ENCODE measurements at regions not wholly inside any gene's neighbourhood (a gene's known extent, or its start where the extent isn't known, plus 50 kb on each side); places are given as distances from the start of the nearest gene placed in this dataset.

DNA sequence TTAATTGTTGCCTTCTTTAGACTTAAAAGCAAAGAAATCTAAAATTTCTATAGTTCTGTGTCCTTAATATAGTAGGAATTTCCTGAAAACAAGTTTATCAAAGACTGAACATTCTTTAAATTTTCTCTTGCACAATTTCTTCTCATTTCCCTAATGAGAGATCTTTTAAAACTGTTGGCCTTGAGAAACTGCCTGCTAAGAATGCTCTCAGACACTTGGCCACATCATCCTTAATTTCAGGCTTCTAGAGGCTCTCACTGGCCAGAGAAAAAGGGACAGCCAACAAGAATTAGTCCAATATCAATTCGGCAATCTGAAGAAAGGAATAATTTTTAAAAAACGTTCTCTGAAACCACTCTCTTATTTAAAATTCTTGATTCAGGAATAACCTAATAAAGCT is 167.0 kb upstream of the CREB1 start:
- Histone ChIP-seq H3K4me1 (replicated peaks; ENCODE audit: insufficient read depth) (0 out of 2 replicates have a peak, but pooled peaks cover 5% of the 10 kb centered on the region), H3K36me3 (ENCODE audit: low read depth) (no peaks in the 10 kb centered on the region), H3K4me3 (no peak overlapping the region), H3K9me3 (ENCODE audit: insufficient read depth, low read depth) (no peaks in the 10 kb centered on the region), H3K79me2 (ENCODE audit: low read depth) (no peaks in the 10 kb centered on the region), H3K27ac (no peak overlapping the region), H3K9me2 (ENCODE audit: insufficient read depth) (no peaks in the 10 kb centered on the region), H3K4me2 (no peak overlapping the region), H3F3A (ENCODE audit: insufficient read depth, low read depth) (no peaks in the 10 kb centered on the region), H4K20me1 (ENCODE audit: insufficient read depth) (no peaks in the 10 kb centered on the region), H2AFZ (no peak overlapping the region), H3K27me3 (ENCODE audit: insufficient read depth, low read depth) (no peaks in the 10 kb centered on the region)
- CTCF ChIA-PET: no interaction called here
- POLR2A ChIA-PET (ENCODE audit: unreplicated experiment): no interaction called here
- BruUV-seq (replicated peaks): no TSS peak
- intact Hi-C loops (cut with micrococcal nuclease; ENCODE audit: unreplicated experiment): no loop called here
- no peak for TF ChIP-seq EZH2 (IDR thresholded peaks at IDR 0.05; ENCODE audit: low read depth)
- TF ChIP-seq, protein P1, sequence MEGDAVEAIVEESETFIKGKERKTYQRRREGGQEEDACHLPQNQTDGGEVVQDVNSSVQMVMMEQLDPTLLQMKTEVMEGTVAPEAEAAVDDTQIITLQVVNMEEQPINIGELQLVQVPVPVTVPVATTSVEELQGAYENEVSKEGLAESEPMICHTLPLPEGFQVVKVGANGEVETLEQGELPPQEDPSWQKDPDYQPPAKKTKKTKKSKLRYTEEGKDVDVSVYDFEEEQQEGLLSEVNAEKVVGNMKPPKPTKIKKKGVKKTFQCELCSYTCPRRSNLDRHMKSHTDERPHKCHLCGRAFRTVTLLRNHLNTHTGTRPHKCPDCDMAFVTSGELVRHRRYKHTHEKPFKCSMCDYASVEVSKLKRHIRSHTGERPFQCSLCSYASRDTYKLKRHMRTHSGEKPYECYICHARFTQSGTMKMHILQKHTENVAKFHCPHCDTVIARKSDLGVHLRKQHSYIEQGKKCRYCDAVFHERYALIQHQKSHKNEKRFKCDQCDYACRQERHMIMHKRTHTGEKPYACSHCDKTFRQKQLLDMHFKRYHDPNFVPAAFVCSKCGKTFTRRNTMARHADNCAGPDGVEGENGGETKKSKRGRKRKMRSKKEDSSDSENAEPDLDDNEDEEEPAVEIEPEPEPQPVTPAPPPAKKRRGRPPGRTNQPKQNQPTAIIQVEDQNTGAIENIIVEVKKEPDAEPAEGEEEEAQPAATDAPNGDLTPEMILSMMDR (conservative IDR thresholded peaks at IDR 0.05): no peak
- DNase-seq: no peak

DNA sequence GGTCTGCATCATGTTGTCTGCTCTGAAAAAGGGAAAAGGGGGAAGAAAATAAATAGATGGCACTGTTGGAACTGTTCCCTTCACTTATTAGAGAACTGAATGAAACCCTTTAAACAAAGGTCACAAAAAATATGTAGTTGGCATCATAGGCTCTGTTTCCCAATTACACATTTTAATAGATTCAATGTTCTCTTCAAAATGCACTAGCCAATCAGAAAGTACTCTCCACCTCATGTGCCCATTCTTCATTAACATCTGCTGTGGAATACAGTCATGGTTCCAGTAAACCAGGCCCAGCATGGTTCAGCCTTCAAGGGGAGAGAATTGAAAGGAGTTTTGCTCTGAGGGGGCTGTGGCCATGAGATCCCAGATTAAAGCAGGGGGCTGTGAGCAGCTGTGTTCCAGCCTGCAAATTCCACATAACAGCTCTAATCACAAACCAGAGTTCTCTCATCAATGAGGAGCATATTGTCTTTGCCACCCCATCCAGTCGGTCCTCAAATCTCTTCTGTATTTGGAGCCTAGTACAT is 165.9 kb upstream of the CREB1 start:
- CTCF ChIA-PET: no interaction called here

DNA sequence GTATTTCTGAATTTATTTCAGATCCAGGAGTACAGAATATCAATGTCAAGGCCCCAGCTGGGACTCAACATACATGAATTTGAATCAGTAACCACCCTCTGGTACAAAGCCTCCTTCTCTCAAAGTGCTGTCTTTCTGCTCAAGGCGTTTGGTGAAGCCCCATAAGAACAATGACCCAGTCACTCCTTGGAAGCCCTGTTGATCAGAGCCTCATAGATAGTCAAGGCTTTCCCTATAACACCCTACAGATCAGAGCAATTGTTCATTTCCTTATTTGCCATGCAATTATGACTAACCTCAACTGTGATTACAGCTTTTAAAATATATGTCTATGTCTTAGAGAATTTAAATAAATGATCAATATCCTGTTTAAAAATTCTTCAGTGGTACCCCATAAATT is 159.1 kb upstream of the CREB1 start:
- H3K4me1 ChIP-seq (replicated peaks; ENCODE audit: insufficient read depth): peaks cover 18% of the 10 kb centered on the region
- intact Hi-C loops (cut with micrococcal nuclease; ENCODE audit: unreplicated experiment): no loop called here
- H3K9me3 ChIP-seq (ENCODE audit: insufficient read depth, low read depth): no peaks in the 10 kb centered on the region
- H3K9me2 ChIP-seq (ENCODE audit: insufficient read depth): no peaks in the 10 kb centered on the region
- H3K27me3 ChIP-seq (ENCODE audit: insufficient read depth, low read depth): no peaks in the 10 kb centered on the region
- POLR2A ChIA-PET (ENCODE audit: unreplicated experiment): no interaction called here
- DNase-seq: no peak
- no peak overlapping the region for H3K27ac ChIP-seq
- no peak overlapping the region for H3K4me2 ChIP-seq
- no peak overlapping the region for H3K4me3 ChIP-seq
- H2AFZ ChIP-seq: no peak overlapping the region
- no peaks in the 10 kb centered on the region for H3F3A ChIP-seq (ENCODE audit: insufficient read depth, low read depth)
- BruUV-seq (replicated peaks): no TSS peak
- H3K36me3 ChIP-seq (ENCODE audit: low read depth): no peaks in the 10 kb centered on the region
- CTCF ChIA-PET: no interaction called here
- TF ChIP-seq EZH2 (IDR thresholded peaks at IDR 0.05; ENCODE audit: low read depth): no peak
- TF ChIP-seq, protein P1 (conservative IDR thresholded peaks at IDR 0.05): no peak
- H4K20me1 ChIP-seq (ENCODE audit: insufficient read depth): no peaks in the 10 kb centered on the region
- H3K79me2 ChIP-seq (ENCODE audit: low read depth): no peaks in the 10 kb centered on the region

More for the DNA sequence above, 165.9 kb upstream of the CREB1 start:
- H3K4me2 ChIP-seq: no peak overlapping the region
- POLR2A ChIA-PET (ENCODE audit: unreplicated experiment): no interaction called here
- H3K36me3 ChIP-seq (ENCODE audit: low read depth): no peaks in the 10 kb centered on the region
- H3K79me2 ChIP-seq (ENCODE audit: low read depth): no peaks in the 10 kb centered on the region
- H4K20me1 ChIP-seq (ENCODE audit: insufficient read depth): no peaks in the 10 kb centered on the region
- TF ChIP-seq, protein P1 (conservative IDR thresholded peaks at IDR 0.05): no peak
- no peak for TF ChIP-seq EZH2 (IDR thresholded peaks at IDR 0.05; ENCODE audit: low read depth)
- H2AFZ ChIP-seq: no peak overlapping the region
- no peaks in the 10 kb centered on the region for H3K27me3 ChIP-seq (ENCODE audit: insufficient read depth, low read depth)
- H3K4me1 ChIP-seq (replicated peaks; ENCODE audit: insufficient read depth): 0 out of 2 replicates have a peak, but pooled peaks cover 5% of the 10 kb centered on the region
- H3F3A ChIP-seq (ENCODE audit: insufficient read depth, low read depth): no peaks in the 10 kb centered on the region
- H3K9me3 ChIP-seq (ENCODE audit: insufficient read depth, low read depth): no peaks in the 10 kb centered on the region
- intact Hi-C loops (cut with micrococcal nuclease; ENCODE audit: unreplicated experiment): no loop called here
- no peak overlapping the region for H3K4me3 ChIP-seq
- no TSS peak for BruUV-seq (replicated peaks)
- H3K9me2 ChIP-seq (ENCODE audit: insufficient read depth): no peaks in the 10 kb centered on the region
- no peak overlapping the region for H3K27ac ChIP-seq
- no peak for DNase-seq

Measured in PC-9 (cell line).